Heart left ventricle (tissue), 13 donors: ENCODE measurements at regions not wholly inside any gene's neighbourhood (a gene's known extent, or its start where the extent isn't known, plus 50 kb on each side); places are given as distances from the start of the nearest gene placed in this dataset.
"Not testable (repeated sequence)": the region's sequence is repeated elsewhere in the genome, so short reads cannot be mapped to it uniquely, and the experiment has no call there.

Experiments
- CTCF ChIP-seq, 12 donors: fragments of 200-600 bp; sonication (generic) in 4 of 12; IDR thresholded peaks; one replicate each; pipeline versions ENCODE4 v1.5.0 to v1.8.0; 2018 to 2022; ENCODE audit warnings: antibody characterized with exemption in 12 of 12, mild to moderate bottlenecking in 5 of 12
- POLR2A ChIP-seq, 2 donors: fragments of 450-650 bp; IDR thresholded peaks; one replicate each; pipeline ENCODE4 v1.6.1; 2017; ENCODE audit warnings: antibody characterized with exemption in 2 of 2, mild to moderate bottlenecking in 2 of 2, moderate library complexity in 2 of 2
- donor health status: ischemic (EF 13 %, LVEDD 7.1; RV severe dilation, severe dysfunction).
- donor health status: DM: no; HTN: yes; CAD: no.
- donor health status: DM: no; HTN: no; CAD: no.
- donor health status: ischemic (EF 25% LVEDD 6.9; RV normal size, moderate dysfunction).
- donor health status: ischemic (EF 25% LVEDD 5.7; RV mildly dilated, moderate dysfunction).
- donor health status: ischemic (EF 35%, LVEDD 5.7; RV mildly dilated, moderate dysfunction).
- donor health status: nonischemic (EF 11% LVEDD 7.7; RV severe dilation, severe dysfunction).
- donor health status: DM: yes; HTN: yes; CAD: no.
- donor health status: PGD.
- donor health status: ischemic (EF 29% LVEDD 5.4; RV normal size, mild dysfunction).
- donor health status: nonischemic (EF 23%, LVEDD 6.1; RV moderate dilation, normal function).

DNA sequence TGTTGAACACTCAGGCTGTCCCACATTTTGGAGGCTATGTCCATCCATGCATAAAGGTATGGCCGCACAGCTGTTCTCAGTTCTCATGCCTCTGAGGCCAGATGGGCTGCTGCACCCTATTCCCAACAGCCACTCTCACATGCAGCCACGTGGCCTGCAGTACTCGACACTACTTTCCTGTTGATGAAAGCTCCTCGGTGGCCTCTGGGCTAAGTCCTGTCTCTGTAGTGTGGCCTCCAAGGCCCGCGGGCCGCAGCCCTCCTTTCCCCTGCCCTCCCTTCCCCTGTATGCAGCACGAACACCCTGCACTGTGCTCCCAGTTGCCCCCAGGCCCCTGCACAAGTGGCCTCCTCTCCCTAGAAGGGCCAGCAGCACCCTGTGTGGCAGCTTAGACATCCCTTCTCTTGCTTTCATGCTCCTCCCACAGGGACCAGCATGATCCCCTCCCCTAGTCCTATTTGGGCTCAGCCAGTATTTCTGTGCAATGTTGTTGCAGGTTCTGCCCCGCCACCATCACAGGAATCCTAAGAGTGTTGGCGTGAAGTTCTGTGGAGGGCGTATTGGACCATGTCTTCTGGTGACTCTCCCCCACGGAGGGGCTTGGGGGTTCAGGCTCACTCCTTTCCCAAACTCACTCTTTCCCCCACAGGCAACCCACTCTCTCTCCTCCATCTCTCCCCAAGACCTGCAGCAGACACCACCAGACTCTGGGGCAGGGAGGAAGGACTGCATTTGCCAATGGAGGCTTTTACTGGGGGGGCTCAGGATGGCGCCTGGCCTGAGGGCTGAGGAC is 1071.2 kb downstream of the RPIA start:
- not testable (repeated sequence) for TF ChIP-seq CTCF, POLR2A (IDR thresholded peaks at IDR 0.05)
